ENCODE measurements at regions not wholly inside any gene's neighbourhood (a gene's known extent, or its start where the extent isn't known, plus 50 kb on each side); places are given as distances from the start of the nearest gene placed in this dataset.

GRCh38 chr11:80779905-80780605 lies 1339.2 kb upstream of the TENM4 start:
- Histone ChIP-seq H3K4me3 (ENCODE audit: extremely low read depth in 1 of 4, insufficient read depth in 2 of 4, low read depth in 3 of 4, low read length in 4 of 4) (no peak overlapping the region), H2BK120ac (replicated peaks; ENCODE audit: low read depth, low read length) (no peak overlapping the region), H3K4me1 (replicated peaks in 1 of 4; ENCODE audit: control insufficient read depth in 3 of 4, insufficient read depth in 4 of 4, low read length in 3 of 4) (peaks cover 2 to 17% (median 7%) of the 10 kb centered on the region in 4 experiments; a peak in 5 of 7 replicates), H3K4me2 (ENCODE audit: insufficient read depth in 1 of 2, low read depth in 2 of 2, low read length in 2 of 2) (no peak overlapping the region), H4K8ac (ENCODE audit: extremely low read depth, insufficient read depth, low read length) (no peak overlapping the region), H3K36me3 (ENCODE audit: control insufficient read depth in 2 of 4, insufficient read depth in 4 of 4, low read length in 3 of 4) (no peaks in the 10 kb centered on the region), H3K4ac (replicated peaks; ENCODE audit: insufficient read length, low read depth, low read length) (no peak overlapping the region), H3K27me3 (replicated peaks in 1 of 4; ENCODE audit: control insufficient read depth in 3 of 4, extremely low read depth in 1 of 4, insufficient read depth in 3 of 4, low read length in 3 of 4) (no peaks in the 10 kb centered on the region), H3K23me2 (ENCODE audit: low read depth, low read length) (no peaks in the 10 kb centered on the region), H4K91ac (replicated peaks; ENCODE audit: insufficient read length, low read length) (no peak overlapping the region), H2AK5ac (ENCODE audit: low read depth, low read length) (no peak overlapping the region), H2BK12ac (ENCODE audit: low read depth, low read length) (no peak overlapping the region), H3K9ac (replicated peaks in 1 of 4; ENCODE audit: extremely low read depth in 1 of 4, low read depth in 3 of 4, low read length in 3 of 4) (no peak overlapping the region), H2AFZ (ENCODE audit: low read length) (peak overlapping the region; percentile 91), H4K5ac (ENCODE audit: insufficient read length, low read depth, low read length) (no peak overlapping the region), H2BK15ac (ENCODE audit: low read length) (no peak overlapping the region), H3K27ac (ENCODE audit: low read depth, low read length) (no peak overlapping the region), H3K56ac (replicated peaks; ENCODE audit: insufficient read length, low read depth, low read length) (no peak overlapping the region), H3K18ac (ENCODE audit: extremely low read depth, low read length) (no peak overlapping the region), H3K14ac (ENCODE audit: insufficient read length) (no peak overlapping the region), H2BK20ac (ENCODE audit: low read length) (no peak overlapping the region), H2BK5ac (ENCODE audit: low read depth, low read length) (no peak overlapping the region), H4K20me1 (replicated peaks in 1 of 2; ENCODE audit: control insufficient read depth in 1 of 2, insufficient read depth in 2 of 2, low read length in 2 of 2) (no peaks in the 10 kb centered on the region), H3K9me3 (ENCODE audit: insufficient read depth in 2 of 2, low read depth in 1 of 2, low read length in 1 of 2) (no peaks in the 10 kb centered on the region), H3K79me1 (ENCODE audit: low read depth, low read length) (no peaks in the 10 kb centered on the region), H3K23ac (ENCODE audit: insufficient read length) (no peak overlapping the region), H3K79me2 (ENCODE audit: control insufficient read depth in 1 of 2, insufficient read depth in 2 of 2, low read length in 2 of 2) (no peaks in the 10 kb centered on the region)
- ChIA-PET CTCF (ENCODE audit: partially characterized antibody) (no interaction called here), POLR2A (ENCODE audit: partially characterized antibody) (no interaction called here)
- 80% methylated on average over 5 of the region's 5 CpGs; no CpG with 5 or more reads in 1 of the 2 experiments for WGBS, 2 experiments (ENCODE audit: extremely low coverage in 1 of 2, insufficient coverage in 1 of 2, insufficient read length in 1 of 2, insufficient replicate concordance in 2 of 2, low coverage in 1 of 2, low lambda C conversion rate in 2 of 2, missing lambda C conversion rate in 1 of 2)
- FAIRE-seq (no peak), DNase-seq (ENCODE audit: low read depth in 1 of 2, low spot score in 2 of 2) (no peak)
- TF ChIP-seq RAD21 (IDR thresholded peaks at IDR 0.05 in 1 of 2, conservative IDR thresholded peaks at IDR 0.05 in 1 of 2; ENCODE audit: low read depth in 2 of 2, low read length in 2 of 2) (no peak), KDM5A (IDR thresholded peaks at IDR 0.05; ENCODE audit: low read length) (no peak), TCF12 (IDR thresholded peaks at IDR 0.05; ENCODE audit: low read depth, low read length) (no peak), CEBPB (IDR thresholded peaks at IDR 0.05; ENCODE audit: low read depth, low read length) (no peak), SP1 (IDR thresholded peaks at IDR 0.05; ENCODE audit: low read depth, low read length) (no peak), CREB1 (IDR thresholded peaks at IDR 0.05) (no peak), SRF (IDR thresholded peaks at IDR 0.05; ENCODE audit: low read depth, low read length) (no peak), SIN3A (conservative IDR thresholded peaks at IDR 0.05 in 1 of 2, IDR thresholded peaks at IDR 0.05 in 1 of 2; ENCODE audit: low read depth in 1 of 2, low read length in 2 of 2) (no peak), SUZ12 (IDR thresholded peaks at IDR 0.05; ENCODE audit: low read length) (no peak)

Measured in H1 (cell line).